ENCODE measurements at regions not wholly inside any gene's neighbourhood (a gene's known extent, or its start where the extent isn't known, plus 50 kb on each side); places are given as distances from the start of the nearest gene placed in this dataset.

- no peak for TF ChIP-seq POLR2A (IDR thresholded peaks at IDR 0.05)
- TF ChIP-seq CTCF (IDR thresholded peaks at IDR 0.05) = no peak
Observed at GRCh38 chr4:17385403-17385802, 126.5 kb downstream of the QDPR start.
